Gastrocnemius medialis (tissue), 4 donors: ENCODE measurements at regions not wholly inside any gene's neighbourhood (a gene's known extent, or its start where the extent isn't known, plus 50 kb on each side); places are given as distances from the start of the nearest gene placed in this dataset.
"Not testable (repeated sequence)": the region's sequence is repeated elsewhere in the genome, so short reads cannot be mapped to it uniquely, and the experiment has no call there.

Source experiments
- CTCF ChIP-seq, 5 experiments: fragments of 450-650 bp in 3 of 5; fragments of 200-600 bp in 2 of 5; sonication (generic) in 2 of 5; IDR thresholded peaks in 4 of 5; conservative IDR thresholded peaks in 1 of 5; 1 replicate in 4 of 5; 2 replicates in 1 of 5; pipeline ENCODE4 v1.5.1; 2016 to 2019; ENCODE audit warnings: antibody characterized with exemption in 5 of 5, mild to moderate bottlenecking in 3 of 5, moderate library complexity in 3 of 5
- POLR2A ChIP-seq, 2 donors: fragments of 450-650 bp; IDR thresholded peaks; one replicate each; pipeline ENCODE4 v1.6.1; 2017; ENCODE audit warnings: antibody characterized with exemption in 2 of 2, mild to moderate bottlenecking in 2 of 2, moderate library complexity in 2 of 2

- not testable (repeated sequence) for TF ChIP-seq POLR2A (IDR thresholded peaks at IDR 0.05); CTCF (IDR thresholded peaks at IDR 0.05 in 4 of 5, conservative IDR thresholded peaks at IDR 0.05 in 1 of 5)
Measured at GRCh38 chr9:63912451-63912850, 1372.6 kb downstream of the FOXD4L5 start.
